SIG-M5 (cell line): ENCODE measurements at regions not wholly inside any gene's neighbourhood (a gene's known extent, or its start where the extent isn't known, plus 50 kb on each side); places are given as distances from the start of the nearest gene placed in this dataset.
A peak's percentile ranks its signal among the peaks of the same experiment; 100 is the strongest.
"Not testable (repeated sequence)": the region's sequence is repeated elsewhere in the genome, so short reads cannot be mapped to it uniquely, and the experiment has no call there.

Source experiments
- DNase-seq: peaks from one replicate; lab custom pipeline; 2025; lab: John Stamatoyannopoulos, UW

DNA sequence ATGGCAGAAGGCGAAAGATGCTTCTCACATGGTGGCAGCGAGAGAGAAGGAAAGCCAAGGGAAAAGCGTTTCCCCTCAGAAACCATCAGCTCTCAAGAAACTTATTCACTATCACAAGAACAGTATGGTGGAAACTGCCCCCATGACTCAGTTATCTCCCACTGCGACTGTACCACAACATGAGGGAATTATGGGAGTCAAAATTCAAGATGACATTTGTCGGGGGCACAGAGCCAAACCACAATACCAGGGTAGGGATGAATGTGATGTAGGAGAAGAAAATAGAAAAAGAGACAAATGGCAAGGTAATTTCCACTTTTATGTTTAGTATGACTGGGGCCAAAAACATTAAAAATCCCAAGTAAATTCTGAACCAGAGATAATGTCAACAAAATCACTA lies 216.8 kb downstream of the TRIM36 start:
- no peak for DNase-seq

DNA sequence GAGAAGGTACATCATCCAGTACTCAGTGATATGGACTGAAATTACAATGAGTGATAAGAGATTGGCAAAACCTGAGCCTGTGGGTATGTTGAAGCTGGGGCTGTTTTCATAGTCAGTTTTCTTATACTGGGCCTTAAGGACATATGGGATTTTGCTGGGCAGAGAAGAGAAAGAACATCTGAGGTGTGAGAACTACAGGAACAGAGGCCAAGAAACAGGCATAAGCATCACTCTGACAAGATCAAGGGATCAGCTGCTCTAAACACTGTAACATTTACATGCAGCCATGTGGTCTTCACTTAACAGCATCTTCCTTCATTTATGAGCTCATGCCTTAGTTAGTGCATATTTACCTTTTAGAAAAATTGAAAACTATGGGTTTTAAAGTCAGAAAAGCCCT lies 220.0 kb downstream of the TRIM36 start:
- DNase-seq: no peak

DNA sequence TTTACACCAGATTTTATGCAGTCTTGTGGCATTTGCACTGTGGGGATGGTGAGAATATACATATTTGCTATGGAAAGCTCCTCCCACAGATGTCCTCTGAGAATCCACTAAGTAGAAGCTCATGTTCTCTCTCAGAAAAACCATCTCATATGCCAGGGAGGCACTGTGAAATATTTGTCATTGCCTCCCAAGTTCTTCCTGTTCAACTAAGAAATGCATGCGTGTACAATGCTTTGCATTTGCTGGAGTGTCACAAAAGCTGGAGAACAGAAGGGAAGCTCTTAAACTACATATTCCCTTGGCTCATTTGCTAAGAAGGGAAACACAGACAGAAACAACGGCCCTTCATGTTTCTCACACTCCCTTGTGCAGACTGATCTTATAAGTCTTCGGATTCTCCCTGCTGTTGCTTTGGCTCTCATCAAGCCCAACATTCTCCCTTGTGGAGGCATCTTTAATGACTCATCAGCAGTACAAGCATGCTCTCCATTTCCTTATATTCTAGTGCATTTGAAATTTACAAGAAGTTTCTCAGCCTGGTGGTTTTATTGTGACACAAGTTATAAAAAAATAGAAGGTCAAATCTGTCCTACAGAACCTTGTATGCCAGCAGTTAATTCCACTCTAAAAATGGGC lies 220.6 kb downstream of the TRIM36 start:
- no peak for DNase-seq

DNA sequence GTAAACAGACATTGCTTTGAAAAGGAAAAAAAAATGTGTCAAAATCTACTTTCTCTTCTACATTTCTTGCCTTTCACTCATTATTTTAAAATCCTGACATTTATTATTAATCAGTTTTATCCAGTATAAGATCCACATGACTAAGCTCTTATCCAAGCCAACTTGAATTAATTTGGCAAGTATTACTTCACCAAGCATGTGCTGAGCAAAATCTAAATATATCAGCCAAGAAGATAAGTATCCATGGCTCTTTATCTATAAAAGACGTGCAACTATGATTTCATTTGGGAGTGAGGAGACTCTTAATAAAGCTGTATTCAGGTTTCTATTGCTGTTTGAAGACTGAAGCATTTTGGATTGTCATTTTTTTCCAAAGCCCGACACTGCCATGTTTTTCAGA lies 221.3 kb downstream of the TRIM36 start:
- DNase-seq: no peak

DNA sequence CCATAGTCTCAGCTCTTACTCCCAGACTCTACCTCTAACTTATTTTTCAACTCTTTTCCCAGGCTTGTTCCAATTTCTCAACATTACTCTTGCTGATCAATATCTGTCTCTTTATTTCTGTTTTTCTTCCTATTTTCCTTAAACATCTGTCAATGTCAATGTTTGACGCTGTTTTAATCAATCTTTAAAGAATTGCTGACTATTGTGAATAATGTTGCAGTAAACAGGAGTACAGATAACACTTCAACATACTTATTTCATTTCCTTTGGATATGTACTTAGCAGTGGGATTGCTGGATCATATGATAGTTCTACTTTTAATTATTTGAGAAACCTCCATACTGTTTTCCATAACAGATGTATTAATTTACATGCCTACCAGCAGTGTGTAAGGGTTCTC lies 229.0 kb downstream of the TRIM36 start:
- no peak for DNase-seq

DNA sequence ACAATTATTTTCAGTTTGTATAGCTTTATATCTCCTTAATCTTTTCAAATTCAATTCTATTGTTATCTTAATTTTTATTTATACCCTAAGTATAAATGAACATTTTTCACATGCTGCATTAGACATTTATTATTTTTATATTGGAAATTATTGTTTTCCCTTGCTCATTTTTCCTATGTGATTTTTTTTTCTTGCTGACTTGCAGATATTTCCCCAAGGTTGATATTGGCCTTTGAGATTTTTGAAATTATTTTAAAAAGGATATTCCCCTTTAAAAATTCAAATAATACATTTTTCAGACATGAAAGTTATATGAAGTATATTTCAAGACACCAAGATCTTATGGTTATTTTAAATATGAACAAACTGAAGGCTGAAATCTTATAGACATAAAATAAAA lies 234.2 kb downstream of the TRIM36 start:
- no peak for DNase-seq

DNA sequence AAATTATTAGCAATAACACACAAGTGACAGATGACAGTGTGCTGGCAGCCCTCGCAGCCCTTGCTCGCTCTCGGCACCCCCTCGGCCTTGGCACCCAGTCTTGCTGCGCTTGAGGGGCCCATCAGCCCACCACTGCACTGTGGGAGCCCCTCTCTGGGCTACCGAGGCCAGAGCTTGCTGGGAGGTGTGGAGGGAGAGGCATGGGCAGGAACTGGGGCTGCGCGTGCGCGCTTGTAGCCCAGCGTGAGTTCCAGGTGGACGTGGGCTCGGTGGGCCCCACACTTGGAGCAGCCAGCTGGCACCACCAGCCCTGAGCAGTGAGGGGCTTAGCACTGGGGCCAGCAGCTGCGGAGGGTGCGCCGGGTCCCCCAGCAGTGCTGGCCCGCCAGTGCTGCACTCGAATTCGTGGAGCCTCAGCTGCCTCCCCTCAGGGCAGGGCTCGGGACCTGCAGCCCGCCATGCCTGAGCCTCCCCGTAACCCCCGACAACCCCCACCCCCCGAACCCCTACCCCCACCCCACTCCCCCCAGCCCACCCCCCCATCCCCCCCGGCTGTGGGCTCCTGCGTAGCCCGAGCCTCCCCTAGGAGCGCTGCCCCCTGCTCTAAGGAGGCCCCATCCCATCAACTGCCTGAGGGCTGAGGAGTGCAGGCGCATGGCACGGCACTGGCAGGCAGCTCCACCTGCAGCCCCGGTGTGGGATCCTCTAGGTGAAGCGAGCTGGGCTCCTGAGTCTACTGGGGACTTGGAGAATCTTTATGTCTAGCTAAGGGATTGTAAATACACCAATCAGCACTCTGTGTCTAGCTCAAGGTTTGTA lies 240.9 kb downstream of the TRIM36 start:
- no peak for DNase-seq

DNA sequence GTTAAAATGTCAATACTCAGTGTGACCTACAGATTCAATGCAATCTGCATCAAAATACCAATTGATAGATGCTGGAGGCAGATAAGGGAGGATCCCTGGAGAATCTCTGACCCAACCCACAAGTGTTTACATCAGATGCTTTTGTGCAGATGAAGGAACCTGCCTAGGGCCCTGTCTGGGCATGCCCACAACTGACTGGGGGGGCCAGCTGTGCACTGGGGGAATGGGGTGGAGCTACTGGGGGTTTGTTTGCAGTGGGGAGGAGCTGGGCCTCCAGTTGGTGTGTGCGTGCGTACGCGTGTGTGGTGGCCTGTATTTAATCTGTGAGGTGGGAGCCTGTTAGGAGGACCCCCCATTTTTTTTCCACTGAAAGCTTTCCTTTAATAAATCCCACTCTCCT lies 244.9 kb downstream of the TRIM36 start:
- no peak for DNase-seq

DNA sequence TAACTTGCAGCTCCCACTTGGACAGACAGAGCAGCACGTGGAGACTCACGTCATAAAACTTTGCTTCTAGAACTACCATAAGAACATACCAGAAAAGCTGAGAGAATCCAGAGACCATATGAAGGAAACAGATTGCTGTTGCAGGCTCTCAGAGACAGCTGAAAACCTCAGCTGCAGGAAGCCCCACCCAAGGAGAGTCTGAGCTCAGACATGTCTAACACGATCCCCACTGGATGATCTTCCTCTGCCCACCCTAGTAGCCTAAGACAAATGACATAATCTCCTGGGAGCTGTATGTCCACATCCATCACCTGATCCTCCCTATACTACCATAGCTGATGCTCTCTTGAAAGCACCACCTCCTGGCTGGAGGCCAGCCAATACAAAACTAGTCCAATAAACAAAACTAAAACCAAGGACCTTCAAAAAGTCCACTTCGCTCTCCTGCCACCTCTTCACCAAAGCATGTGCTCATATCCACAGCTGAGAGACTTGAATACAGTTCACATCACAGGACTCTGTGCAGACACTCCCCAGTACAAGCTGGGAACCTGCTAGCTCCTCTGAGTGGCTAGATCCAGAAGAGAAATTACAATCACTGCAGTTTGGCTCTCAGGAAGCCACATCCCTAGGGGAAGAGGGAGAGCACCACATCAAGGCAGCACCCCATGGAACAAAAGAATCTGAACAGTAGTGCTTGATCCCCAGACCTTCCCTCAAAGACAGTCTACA lies 257.4 kb downstream of the TRIM36 start:
- DNase-seq: no peak

DNA sequence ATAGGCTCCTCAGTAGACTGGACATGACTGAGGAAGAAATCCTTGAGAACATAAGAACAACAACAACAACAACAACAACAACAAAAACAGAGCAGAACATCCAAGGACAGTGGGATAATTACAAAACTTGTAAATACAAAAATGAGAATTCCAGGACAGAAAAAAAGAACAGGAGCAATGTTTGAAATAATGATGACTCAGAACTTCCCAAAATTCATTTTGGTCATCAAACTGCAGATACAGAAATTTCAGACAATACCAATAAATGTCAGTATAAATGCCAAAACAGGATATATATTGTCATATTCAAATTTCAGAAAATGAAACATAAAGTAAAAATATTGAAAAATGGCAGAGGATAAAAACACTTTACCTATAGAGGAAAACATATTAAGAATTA lies 259.0 kb downstream of the TRIM36 start:
- DNase-seq: no peak

DNA sequence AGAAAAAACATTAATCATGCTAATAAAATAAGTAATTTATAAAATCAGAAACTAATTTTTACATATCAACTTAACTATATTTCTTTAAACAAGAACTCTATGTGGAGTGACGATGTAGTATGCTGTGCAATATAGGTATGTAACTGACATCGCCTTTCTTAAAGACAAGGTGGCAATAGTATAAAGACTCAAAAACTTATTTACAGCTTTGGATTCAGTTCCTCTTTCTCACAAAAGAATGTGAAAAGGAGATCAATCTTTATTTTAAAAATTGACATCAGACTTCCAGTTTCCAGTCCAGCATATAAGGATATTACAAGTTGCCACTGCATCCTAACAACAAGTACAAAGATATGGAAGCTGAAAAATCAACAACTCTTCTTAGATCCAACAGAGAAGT lies 260.3 kb downstream of the TRIM36 start:
- no peak for DNase-seq

DNA sequence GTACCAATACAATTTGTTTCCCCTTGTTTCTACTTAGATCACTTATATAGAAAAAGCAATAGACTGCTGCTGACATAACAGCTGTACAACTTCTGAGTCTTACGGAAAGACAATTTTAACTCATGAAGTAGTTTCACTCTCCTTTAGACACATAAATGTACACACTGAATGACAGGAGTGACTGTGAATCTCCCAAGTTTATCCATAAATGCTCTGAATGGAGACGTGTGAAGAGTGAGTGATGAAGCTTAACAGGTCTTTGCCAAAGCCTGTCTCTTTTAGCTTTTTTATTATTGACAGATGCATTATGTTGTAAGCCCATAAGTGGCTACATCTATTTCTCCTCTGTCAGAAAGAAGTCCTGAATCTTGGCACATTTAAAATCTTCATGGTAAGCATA lies 265.9 kb downstream of the TRIM36 start:
- no peak for DNase-seq

DNA sequence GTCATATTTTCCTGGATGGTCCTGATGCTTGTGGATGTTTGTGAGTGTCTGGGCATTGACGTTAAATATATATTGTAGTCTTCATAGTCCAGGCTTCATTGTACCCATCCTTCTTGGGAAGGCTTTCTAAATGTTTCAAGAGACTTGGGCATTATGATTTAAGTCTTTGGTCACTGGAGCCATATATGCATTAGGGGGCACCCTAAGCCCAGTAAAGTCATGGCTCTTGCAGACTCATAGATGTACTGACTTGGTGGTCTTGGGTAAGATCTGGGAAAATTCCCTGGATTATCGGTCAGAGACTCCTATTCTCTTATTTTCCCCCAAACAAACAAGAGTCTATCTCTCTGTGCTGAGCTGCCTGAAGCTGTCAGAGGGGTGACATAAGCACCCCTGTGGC lies 271.1 kb downstream of the TRIM36 start:
- no peak for DNase-seq

DNA sequence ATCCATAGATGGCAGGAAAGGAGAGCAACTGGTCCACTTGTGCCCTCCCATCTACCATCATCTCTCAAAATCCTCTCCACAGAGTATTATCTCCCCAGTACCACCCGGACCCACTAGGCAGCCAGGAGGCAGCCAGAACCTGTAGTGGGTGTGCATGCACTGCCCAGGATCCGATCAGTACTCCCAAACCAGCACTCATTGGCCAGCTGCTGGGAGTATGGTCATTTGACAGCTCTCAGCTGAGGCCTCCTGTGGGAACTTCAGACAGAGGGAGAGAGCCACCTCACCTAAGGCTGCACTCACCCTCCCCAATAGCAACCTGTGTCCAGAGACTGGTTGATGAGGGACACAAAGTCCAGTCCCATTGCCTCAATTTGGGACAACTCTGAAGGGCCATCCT lies 286.0 kb downstream of the TRIM36 start:
- no peak for DNase-seq

DNA sequence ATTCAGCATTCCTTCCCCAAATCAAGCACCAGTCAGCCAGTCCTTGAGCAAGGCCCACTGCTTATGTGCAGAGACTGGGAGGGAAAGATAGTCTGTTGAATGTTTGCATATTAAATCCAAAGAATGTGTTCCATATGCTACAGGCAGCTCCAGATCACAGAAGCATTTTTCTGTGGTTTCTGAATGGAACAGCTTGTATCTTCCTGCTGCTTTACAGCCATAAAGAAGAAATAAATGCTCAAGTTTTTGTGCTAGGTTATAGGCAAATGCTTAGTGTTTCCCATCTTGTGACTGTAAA lies 310.3 kb downstream of the TRIM36 start:
- DNase-seq: no peak

DNA sequence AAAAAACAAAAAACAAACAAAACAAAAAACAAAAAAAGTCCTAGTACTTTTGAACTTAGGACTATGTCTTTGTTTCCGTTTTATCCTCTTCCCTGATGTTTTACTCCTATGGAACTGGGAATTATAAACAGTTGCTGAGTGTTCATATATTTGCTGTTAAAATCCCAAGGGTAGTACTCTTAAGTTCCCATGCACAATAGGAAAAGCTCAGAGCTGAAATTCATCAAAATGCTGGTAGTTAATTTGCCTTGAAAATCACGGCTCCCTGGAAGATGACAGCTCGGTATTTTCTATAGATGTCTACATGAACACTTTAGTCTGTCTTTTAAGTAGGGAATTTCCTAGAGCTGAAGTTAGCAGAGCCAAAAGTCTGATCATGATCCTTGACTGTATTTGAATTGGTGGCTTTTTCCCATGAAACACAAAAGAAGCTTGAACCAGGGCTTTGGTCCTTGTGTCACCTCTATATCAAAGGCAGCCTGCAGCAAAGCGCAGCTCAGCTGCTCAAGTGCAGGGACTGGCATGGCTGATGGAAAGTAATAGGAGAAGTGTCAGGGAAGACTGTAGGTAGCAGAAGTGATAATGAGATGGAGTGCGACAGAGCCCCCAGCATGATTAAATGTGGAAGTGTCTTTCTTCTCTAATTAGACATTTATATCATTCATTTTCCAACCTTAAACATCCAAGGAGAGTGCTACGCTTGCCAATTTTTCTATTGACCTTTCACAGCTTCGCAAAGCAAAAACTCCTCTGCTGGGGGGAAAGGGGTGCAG lies 310.9 kb downstream of the TRIM36 start:
- no peak for DNase-seq

DNA sequence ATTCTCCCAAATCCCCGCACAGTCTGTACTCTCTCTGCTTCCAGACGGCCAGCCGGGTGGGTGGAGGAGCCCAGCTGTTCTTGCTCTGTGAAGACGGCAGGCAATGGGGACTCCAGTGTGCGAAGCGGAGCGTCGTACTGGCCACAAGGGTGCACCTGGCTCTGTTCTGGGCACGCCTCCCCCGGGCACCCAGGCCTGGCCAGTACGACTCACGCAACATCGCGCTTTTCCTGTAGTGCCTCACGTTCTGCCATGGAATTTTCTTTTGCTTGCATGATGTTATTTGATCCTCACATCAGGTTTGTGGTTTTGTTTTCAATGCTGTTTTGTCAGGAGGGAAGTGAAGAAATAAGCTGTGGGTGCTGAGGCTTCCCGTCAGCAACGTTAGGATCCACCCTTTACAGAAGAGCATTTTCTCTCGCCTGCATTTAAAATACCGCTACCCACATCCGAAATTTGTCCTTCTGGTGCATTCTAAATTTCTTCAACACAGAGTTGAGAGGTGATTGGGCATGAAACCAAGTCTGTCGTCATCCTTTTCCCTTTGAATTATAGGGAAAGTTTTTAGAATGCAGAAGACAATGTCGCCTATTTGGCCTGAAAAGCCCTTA lies 311.7 kb downstream of the TRIM36 start:
- DNase-seq: peak; percentile 78

DNA sequence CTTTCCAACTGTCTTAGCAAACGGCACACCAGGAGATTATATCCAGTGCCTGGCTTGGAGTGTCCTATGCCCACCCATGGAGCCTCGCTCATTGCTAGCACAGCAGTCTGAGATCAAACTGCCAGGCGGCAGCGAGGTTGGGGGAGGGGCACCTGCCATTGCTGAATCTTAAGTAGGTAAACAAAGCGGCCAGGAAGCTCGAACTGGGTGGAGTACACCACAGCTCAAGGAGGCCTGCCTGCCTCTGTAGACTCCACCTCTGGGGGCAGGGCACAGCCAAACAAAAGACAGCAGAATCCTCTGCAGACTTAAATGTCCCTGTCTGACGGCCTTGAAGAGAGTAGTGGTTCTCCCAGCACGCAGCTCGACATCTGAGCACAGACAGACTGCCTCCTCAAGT lies 325.0 kb downstream of the TRIM36 start:
- DNase-seq: not testable (repeated sequence)

DNA sequence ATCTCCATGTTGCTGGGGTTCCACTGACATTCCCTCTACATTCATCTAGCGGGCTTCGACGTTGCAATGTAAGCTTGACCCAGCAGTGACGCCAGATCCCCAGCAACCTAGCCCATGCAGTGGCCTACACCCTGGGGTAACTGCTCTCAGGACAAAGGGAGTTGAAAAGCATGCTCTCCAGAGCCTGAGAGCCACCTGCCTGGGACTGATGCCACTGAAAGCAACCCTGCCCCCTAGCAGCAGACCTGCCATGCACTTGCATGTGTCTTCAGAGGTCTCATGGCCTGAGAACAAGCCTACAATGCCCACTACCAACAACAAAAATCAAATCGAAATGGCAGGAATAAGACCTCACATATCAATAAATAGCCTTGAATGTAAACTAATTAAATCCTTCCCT lies 330.3 kb downstream of the TRIM36 start:
- DNase-seq: no peak

DNA sequence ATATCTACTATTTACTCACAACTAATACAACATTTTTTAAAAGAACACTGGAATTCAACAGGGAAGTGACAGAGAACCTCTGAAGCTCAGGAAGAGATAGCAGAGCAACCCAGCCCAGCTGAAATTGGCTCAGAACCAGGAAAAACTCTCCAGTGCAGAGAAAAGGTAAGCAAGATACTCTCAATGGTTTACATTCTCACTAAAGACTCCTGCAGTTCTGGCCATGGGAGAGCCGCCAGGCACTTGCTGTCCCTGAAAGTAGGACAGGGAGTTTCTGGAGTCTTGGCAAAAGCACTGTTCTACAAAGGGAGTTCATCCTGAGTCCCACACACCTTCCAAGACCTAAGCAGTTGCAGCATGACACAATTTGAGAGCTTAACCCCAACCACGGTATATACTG lies 330.8 kb downstream of the TRIM36 start:
- no peak for DNase-seq

DNA sequence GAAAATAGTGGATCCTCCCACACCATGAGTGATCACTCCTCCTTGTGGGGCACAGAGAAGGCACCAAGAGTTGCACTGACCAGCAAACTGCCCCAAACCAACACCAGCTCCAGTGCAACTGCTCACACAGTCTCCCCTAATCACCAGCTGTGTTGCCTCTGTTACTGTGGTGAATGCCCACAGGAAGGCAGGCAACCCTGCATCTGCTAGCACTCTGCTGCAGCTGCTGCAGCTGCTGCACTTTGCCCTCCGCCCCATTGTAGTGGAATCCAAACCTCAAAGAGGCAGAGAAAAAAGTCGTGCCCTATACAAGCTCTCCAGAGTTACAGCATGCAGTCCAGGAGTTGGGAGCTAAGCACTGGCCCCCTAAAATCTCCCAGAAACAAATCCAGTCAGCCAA lies 339.6 kb downstream of the TRIM36 start:
- no peak for DNase-seq

DNA sequence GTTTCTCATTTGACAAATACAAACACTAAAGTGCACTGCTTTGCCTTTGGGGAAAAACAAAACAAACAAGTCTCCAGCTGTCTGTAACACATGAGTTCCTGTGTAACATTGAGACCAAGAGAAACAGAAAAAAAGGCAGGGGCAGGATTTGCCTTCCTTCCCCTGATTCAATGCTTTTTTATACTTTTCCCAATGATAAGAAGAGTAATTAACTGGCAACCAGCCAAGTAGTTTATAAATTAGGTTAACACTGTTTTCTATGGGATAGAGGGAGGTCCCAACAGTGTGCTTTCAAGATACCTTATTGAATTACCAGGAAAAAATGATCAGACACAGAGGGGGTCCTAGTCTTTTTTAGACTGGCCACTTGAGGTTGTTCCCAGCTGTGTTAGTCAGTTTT lies 346.8 kb downstream of the TRIM36 start:
- no peak for DNase-seq
